ENCODE measurements at regions not wholly inside any gene's neighbourhood (a gene's known extent, or its start where the extent isn't known, plus 50 kb on each side); places are given as distances from the start of the nearest gene placed in this dataset.

DNA sequence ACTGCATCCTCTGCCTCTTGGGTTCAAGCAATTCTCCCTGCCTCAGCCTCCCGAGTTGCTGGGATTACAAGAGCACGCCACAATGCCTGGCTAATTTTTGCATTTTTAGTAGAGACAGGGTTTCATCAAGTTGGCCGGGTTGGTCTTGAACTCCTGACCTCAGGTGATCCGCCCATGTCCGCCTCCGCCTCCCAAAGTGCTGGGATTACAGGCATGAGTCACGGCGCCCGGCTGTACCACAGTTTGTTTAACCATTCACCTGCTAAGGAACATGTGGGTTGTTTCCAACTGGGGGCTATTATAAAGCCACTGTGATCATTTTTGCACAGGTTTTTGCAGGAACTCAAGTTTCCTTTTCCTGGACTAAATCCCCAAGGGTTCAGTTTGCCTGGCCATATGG lies 123.2 kb upstream of the RAP2B start:
- H3K4me3 ChIP-seq (ENCODE audit: low read depth, low read length), result no peak overlapping the region
- TF ChIP-seq CTCF (IDR thresholded peaks at IDR 0.05; ENCODE audit: low read depth, low read length), result no peak

GRCh38 chr3:153041181-153041580 lies 120.8 kb upstream of the RAP2B start:
- no peak overlapping the region for H3K4me3 ChIP-seq (ENCODE audit: low read depth, low read length)
- TF ChIP-seq CTCF (IDR thresholded peaks at IDR 0.05; ENCODE audit: low read depth, low read length), result no peak

GRCh38 chr3:153042088-153042487 lies 119.9 kb upstream of the RAP2B start:
- TF ChIP-seq CTCF (IDR thresholded peaks at IDR 0.05; ENCODE audit: low read depth, low read length), result no peak
- H3K4me3 ChIP-seq (ENCODE audit: low read depth, low read length), result no peak overlapping the region

GRCh38 chr3:153043729-153044328 lies 118.2 kb upstream of the RAP2B start:
- no peak overlapping the region for H3K4me3 ChIP-seq (ENCODE audit: low read depth, low read length)
- TF ChIP-seq CTCF (IDR thresholded peaks at IDR 0.05; ENCODE audit: low read depth, low read length), result no peak

DNA sequence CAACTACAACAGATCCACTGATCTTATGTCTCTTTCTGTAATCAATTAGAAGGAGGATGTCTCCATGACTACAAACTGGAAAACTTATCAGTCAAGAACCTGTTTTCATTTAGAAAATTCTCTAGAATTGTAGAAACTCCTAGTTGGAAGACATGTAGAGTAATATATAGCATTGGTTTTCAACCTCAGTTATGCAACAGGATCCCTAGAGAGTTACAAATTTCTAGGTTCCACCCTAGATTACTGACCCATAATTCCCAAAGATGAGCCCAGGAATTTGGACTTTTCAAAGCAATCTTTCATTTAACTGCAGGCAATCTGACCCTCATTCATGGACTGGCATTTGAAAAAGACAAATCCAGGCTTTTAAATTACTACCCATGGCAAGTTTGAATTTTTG lies 116.9 kb upstream of the RAP2B start:
- no peak overlapping the region for H3K4me3 ChIP-seq (ENCODE audit: low read depth, low read length)
- TF ChIP-seq CTCF (IDR thresholded peaks at IDR 0.05; ENCODE audit: low read depth, low read length), result no peak

DNA sequence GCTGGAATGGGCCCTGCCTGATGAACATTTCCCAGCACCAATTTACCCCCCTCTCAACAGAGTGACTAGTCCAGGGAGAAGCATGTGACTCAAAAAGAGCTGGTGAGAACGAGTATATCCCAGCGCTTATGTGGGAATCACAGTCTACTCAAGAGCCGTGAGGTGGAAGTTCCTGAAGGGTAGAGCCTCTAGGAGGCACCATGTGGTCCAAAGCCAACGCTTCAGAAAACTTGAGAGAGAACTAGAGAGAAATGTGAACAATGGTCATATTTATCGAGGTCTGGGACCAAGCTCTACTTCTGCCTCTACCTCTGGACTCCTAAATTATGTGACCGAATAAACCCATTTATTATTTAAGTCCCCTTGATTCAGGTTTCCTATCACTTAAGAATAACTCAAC lies 111.0 kb upstream of the RAP2B start:
- no peak for TF ChIP-seq CTCF (IDR thresholded peaks at IDR 0.05; ENCODE audit: low read depth, low read length)
- no peak overlapping the region for H3K4me3 ChIP-seq (ENCODE audit: low read depth, low read length)

GRCh38 chr3:153051427-153052095 lies 110.5 kb upstream of the RAP2B start:
- no peak for TF ChIP-seq CTCF (IDR thresholded peaks at IDR 0.05; ENCODE audit: low read depth, low read length)
- no peak overlapping the region; the same call in 1 of the 2 replicates for H3K4me3 ChIP-seq (ENCODE audit: low read depth, low read length)

Data from WI38 (cell line).